Fibroblast of lung (primary cell): ENCODE measurements at regions not wholly inside any gene's neighbourhood (a gene's known extent, or its start where the extent isn't known, plus 50 kb on each side); places are given as distances from the start of the nearest gene placed in this dataset.

ENCODE experiments used
- DNase-seq, 2 donors: peaks; one replicate each; pipeline versions ENCODE4 v3.0.0 to v3.0.0-alpha.2; 2010; ENCODE audit warnings: low read depth in 2 of 2
- H2AFZ ChIP-seq: 2 replicates; pipeline ENCODE4 v1.5.1; 2012; ENCODE audit warnings: low read length, control low read depth, inconsistent platforms
- H3K27ac ChIP-seq: 2 replicates; pipeline ENCODE4 v1.5.1; 2011; ENCODE audit warnings: low read length, control low read depth; ENCODE audit not compliant: insufficient read depth
- H3K27me3 ChIP-seq: 2 replicates; pipeline ENCODE4 v1.5.1; 2011; ENCODE audit warnings: mild to moderate bottlenecking, low read length; ENCODE audit not compliant: control insufficient read depth, insufficient read depth
- H3K36me3 ChIP-seq: 2 replicates; pipeline ENCODE4 v1.5.1; 2011; ENCODE audit warnings: low read length; ENCODE audit not compliant: control insufficient read depth, insufficient read depth
- H3K4me1 ChIP-seq: 2 replicates; pipeline ENCODE4 v1.5.1; 2011; ENCODE audit warnings: low read length; ENCODE audit not compliant: control insufficient read depth, insufficient read depth; ENCODE audit errors: extremely low read depth
- H3K4me2 ChIP-seq: 2 replicates; pipeline ENCODE4 v1.5.1; 2011; ENCODE audit warnings: low read length, control low read depth; ENCODE audit not compliant: insufficient read depth; ENCODE audit errors: extremely low read depth
- H3K4me3 ChIP-seq, 4 experiments: fragments of 200-600 bp in 1 of 4; sonication (generic) in 1 of 4; replicated peaks in 1 of 4; 2 replicates each; pipeline ENCODE4 v1.5.1; 2011 to 2016; ENCODE audit warnings: low read length in 4 of 4, low read depth in 3 of 4, mild to moderate bottlenecking in 3 of 4, control low read depth in 2 of 4, inconsistent platforms in 1 of 4, mixed read lengths in 1 of 4; ENCODE audit not compliant: insufficient read depth in 1 of 4; ENCODE audit errors: control extremely low read depth in 1 of 4
- H3K79me2 ChIP-seq: 2 replicates; pipeline ENCODE4 v1.5.1; 2012; ENCODE audit warnings: mild to moderate bottlenecking, low read length, inconsistent platforms; ENCODE audit not compliant: control insufficient read depth, insufficient read depth
- H3K9ac ChIP-seq: 2 replicates; pipeline ENCODE4 v1.5.1; 2011; ENCODE audit warnings: mild to moderate bottlenecking, low read length, control low read depth; ENCODE audit not compliant: insufficient read depth
- H3K9me3 ChIP-seq: 2 replicates; pipeline ENCODE4 v1.5.1; 2012; ENCODE audit warnings: low read depth, low read length; ENCODE audit not compliant: control insufficient read depth, insufficient read depth
- H4K20me1 ChIP-seq: 2 replicates; pipeline ENCODE4 v1.5.1; 2011; ENCODE audit warnings: low read length; ENCODE audit not compliant: control insufficient read depth, insufficient read depth; ENCODE audit errors: extremely low read depth
- CTCF ChIP-seq, 2 donors: IDR thresholded peaks in 1 of 2; conservative IDR thresholded peaks in 1 of 2; 1 replicate in 1 of 2; 2 replicates in 1 of 2; pipeline ENCODE4 v1.5.1; 2011 to 2012; ENCODE audit warnings: low read length in 2 of 2, control low read depth in 1 of 2, inconsistent platforms in 1 of 2, low read depth in 1 of 2, mild to moderate bottlenecking in 1 of 2
- EZH2 ChIP-seq: IDR thresholded peaks from 2 replicates; pipeline ENCODE4 v1.5.1; 2012; ENCODE audit warnings: low read length, control low read depth, mild to moderate bottlenecking; ENCODE audit errors: missing control alignments

GRCh38 chr4:58749206-58749605 is 1639.0 kb upstream of the IGFBP7 start:
- Histone ChIP-seq H4K20me1 (no peaks in the 10 kb centered on the region), H3K36me3 (no peaks in the 10 kb centered on the region)

GRCh38 chr4:58740897-58741296 is 1630.7 kb upstream of the IGFBP7 start:
- TF ChIP-seq CTCF (conservative IDR thresholded peaks at IDR 0.05 in 1 of 2, IDR thresholded peaks at IDR 0.05 in 1 of 2; ENCODE audit: low read depth in 1 of 2, low read length in 2 of 2) (no peak), EZH2 (no peak)
- Histone ChIP-seq H3K9ac (no peak overlapping the region), H3K9me3 (no peaks in the 10 kb centered on the region), H3K4me3 (no peak overlapping the region), H4K20me1 (no peaks in the 10 kb centered on the region), H3K27me3 (no peaks in the 10 kb centered on the region), H3K4me1 (no peaks in the 10 kb centered on the region), H3K27ac (no peak overlapping the region), H3K4me2 (no peak overlapping the region), H3K79me2 (no peaks in the 10 kb centered on the region), H2AFZ (no peak overlapping the region), H3K36me3 (no peaks in the 10 kb centered on the region)
- no peak for DNase-seq

More at GRCh38 chr4:58749206-58749605, 1639.0 kb upstream of the IGFBP7 start:
- Histone ChIP-seq H3K9me3 (no peaks in the 10 kb centered on the region), H3K4me3 (no peak overlapping the region), H3K79me2 (no peaks in the 10 kb centered on the region), H3K9ac (no peak overlapping the region), H3K4me2 (no peak overlapping the region), H3K4me1 (no peaks in the 10 kb centered on the region), H3K27me3 (no peaks in the 10 kb centered on the region), H3K27ac (no peak overlapping the region), H2AFZ (no peak overlapping the region)
- no peak for DNase-seq
- TF ChIP-seq CTCF (conservative IDR thresholded peaks at IDR 0.05 in 1 of 2, IDR thresholded peaks at IDR 0.05 in 1 of 2; ENCODE audit: low read depth in 1 of 2, low read length in 2 of 2): no peak
- TF ChIP-seq EZH2: no peak

GRCh38 chr4:58739275-58739674 is 1629.1 kb upstream of the IGFBP7 start:
- no peak overlapping the region for H3K27ac ChIP-seq
- no peaks in the 10 kb centered on the region for H3K9me3 ChIP-seq
- H3K4me2 ChIP-seq: no peak overlapping the region
- no peaks in the 10 kb centered on the region for H3K4me1 ChIP-seq
- no peak overlapping the region for H3K4me3 ChIP-seq
- H3K79me2 ChIP-seq: no peaks in the 10 kb centered on the region
- no peaks in the 10 kb centered on the region for H3K27me3 ChIP-seq
- no peaks in the 10 kb centered on the region for H4K20me1 ChIP-seq
- no peak for DNase-seq
- TF ChIP-seq CTCF (conservative IDR thresholded peaks at IDR 0.05 in 1 of 2, IDR thresholded peaks at IDR 0.05 in 1 of 2; ENCODE audit: low read depth in 1 of 2, low read length in 2 of 2) (no peak), EZH2 (no peak)
- H3K9ac ChIP-seq: no peak overlapping the region
- H3K36me3 ChIP-seq: no peaks in the 10 kb centered on the region
- no peak overlapping the region for H2AFZ ChIP-seq
